GM21423 (cell line): ENCODE measurements at regions not wholly inside any gene's neighbourhood (a gene's known extent, or its start where the extent isn't known, plus 50 kb on each side); places are given as distances from the start of the nearest gene placed in this dataset.

ENCODE experiments used
- ATAC-seq: cut with Tn5 transposase; IDR thresholded peaks from one replicate; pipeline ENCODE4 v1.9.1; 2021; ENCODE audit warnings: mild to moderate bottlenecking, moderate library complexity; ENCODE audit not compliant: unreplicated experiment

DNA sequence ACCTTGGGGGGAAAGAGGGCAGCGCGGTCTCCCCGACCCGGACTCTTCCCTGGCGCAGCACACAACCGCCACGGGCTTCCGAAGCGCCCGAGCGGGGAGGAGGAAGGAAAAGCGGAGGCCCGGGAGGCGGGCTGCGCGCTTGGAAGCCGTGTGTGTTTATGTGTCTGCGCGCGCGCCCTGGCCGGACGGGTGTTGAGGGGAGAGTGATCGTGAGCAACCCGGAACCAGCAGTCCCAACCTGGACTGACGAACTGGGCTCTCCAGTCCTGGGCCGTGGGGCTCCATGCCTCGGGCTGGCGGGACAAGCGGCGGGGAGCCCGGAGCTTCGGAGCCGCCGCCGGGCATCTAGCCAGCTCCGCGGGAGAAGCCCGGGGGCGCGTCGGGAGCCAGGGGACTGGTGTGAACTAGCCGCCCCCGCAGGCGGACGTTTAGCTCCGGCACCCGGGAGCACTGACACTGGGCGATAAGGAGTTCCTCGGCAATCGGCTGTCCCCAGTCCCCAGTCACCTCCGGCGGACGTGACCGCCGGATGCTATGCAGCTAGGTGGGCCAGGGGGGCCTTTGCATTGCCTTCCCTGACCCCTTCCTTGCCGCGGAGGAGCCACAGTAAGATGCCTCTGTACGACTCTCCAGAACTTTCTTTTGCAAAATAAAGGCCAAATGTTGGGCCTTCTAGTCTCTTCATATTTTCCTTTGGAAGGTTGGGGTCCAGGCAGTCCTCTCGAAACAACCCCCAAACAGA lies 74.8 kb upstream of the BCOR start:
- ATAC-seq: no peak

GRCh38 chrX:40171513-40172400 lies 74.0 kb upstream of the BCOR start:
- no peak for ATAC-seq

- no peak for ATAC-seq
Measured at GRCh38 chrX:40170830-40171512, 73.2 kb upstream of the BCOR start.

GRCh38 chrX:40169193-40170101 lies 71.7 kb upstream of the BCOR start:
- peak; percentile 45 for ATAC-seq

- no peak for ATAC-seq
Measured at GRCh38 chrX:40168480-40169011, 70.8 kb upstream of the BCOR start.

GRCh38 chrX:40167850-40168479 lies 70.2 kb upstream of the BCOR start:
- no peak for ATAC-seq

DNA sequence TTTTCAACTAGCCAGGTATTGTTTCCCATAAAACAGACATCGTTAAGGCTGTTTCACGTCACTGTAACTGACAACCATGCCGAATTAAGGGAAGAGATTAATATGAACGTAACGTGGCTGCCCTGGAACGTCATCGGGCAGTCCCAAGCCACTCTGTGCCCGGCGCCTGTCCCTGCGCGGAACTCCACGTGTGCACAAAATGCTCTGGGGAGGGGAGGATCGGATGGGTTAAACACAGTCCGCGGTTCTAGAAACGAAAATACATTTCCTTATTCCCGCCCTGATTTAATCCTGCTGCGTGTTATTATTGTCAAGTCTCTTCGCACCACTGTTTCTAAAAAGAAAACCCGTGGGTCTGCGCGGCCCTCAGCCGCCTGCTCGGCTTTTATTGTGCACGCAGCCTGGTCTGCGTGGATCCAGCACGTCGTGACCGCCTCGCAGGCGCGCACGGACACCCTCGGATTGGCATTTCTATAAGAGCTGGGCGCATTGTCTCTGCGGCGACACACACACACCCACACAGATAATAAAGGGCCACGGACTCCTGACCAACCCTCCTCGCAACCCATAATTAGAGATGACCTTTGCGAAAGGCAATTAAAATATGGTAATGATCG lies 69.6 kb upstream of the BCOR start:
- ATAC-seq: no peak

DNA sequence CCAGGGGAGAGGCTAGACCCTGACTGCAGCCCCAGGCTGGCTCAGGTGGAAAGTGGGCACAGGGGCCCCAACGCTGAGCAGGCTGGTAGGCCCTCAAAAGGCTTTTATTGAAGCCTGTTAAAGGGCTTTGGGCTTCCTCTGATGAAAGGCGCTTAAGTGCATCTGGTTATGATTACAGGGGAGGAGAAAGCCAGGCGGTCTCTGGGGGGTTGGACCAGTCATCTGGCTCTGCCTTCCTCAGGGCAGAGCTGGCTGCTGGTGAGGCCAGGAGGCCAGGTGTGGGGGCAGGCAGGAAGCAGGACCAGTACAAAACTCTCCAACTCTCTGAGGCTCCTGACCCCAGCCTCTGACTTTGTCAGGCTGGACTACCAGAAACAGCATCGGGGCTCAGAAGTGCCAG lies 68.8 kb upstream of the BCOR start:
- ATAC-seq: no peak

- ATAC-seq: no peak
Measured at GRCh38 chrX:40165861-40166260, 68.1 kb upstream of the BCOR start.

- ATAC-seq: no peak
Measured at GRCh38 chrX:40165206-40165605, 67.4 kb upstream of the BCOR start.

DNA sequence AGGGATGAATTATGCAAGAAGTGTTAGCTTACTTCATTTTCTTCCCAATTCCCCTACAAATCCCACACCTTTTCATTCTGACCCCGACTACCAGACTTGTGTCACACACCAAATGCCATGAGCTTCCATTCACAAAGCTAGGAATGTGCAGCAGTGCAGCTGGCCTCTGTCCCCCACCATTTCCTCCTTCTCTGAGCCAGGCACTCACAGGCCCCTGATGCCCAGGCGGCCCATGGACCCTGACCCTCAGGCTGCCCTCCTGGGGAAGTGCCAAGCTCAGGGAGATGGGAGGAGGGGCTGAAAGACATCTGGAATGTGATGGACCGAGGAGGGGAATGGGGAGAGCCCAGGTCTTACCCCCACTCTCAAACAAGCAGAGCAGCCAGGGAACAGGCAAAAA lies 67.0 kb upstream of the BCOR start:
- ATAC-seq: no peak

DNA sequence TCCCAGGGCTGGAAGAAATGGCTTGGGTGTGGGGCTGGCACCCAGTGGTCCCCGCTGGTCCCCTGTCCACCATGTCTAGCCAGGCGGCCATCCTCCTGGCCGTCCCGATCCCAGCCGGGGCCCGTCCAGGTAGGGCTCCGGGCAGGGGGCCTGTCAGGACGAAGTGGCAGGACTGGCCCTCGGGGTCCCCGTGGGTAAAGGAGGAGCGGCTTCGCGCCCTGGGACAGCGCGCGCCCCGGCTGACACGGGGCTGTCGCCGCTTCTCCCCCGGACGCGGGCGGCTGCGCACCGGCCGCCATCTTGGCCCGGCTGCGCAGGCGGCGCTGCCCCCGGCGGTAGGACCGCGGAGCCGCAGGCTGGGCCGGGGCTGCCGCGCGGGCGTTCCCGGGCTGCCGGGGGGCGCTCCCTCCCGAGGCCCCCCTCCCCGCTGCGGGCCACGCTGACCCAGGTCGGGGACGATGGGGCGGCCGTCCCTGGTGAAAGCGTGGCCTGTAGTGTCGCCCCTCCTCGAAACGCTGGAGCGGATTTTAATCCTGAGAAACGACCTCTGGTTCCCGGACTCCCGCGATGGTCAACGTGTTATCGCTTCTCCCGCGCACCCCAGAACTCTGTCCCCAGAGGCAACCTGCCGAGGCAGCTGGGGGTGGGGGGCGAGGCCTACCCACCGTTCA lies 60.4 kb upstream of the BCOR start:
- no peak for ATAC-seq

DNA sequence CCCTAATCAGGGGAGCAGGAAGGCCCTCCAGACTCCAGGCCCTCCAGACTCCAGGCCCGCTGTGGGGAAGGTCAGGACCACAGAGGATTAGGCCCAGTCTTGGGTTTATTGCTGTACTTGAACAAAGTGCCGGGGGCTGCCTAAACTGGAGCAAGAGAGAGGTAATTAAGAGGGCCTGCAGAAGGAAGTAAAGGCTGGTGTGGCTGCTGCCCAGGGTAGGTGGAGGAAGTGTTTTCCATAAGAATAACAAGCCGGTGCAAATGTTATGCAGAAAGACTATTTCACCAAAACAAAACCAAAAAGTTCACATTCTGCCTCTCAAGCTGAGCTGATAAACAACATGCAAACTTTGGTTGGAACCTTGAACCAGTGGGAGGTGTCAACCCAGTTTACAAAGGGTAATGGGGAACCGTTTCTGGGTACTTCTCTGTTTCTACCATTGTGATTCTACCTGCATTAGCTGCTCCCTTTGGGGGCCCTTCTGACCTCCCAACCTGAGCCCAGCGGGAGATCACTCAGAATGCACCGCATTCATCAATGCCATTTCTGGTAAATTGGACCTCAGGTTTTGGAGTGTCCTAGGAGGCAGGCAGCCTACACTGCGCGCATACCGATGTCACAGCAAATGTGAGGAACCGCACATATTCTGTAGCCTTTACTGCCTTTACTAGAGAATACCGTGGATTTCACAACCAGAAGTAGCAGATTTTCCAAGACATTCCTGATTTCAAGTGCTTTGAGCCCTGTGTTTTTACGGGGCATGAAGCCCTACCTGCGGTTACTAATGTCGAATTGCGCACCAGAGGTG lies 59.7 kb upstream of the BCOR start:
- no peak for ATAC-seq

- no peak for ATAC-seq
Measured at GRCh38 chrX:40156470-40157227, 58.9 kb upstream of the BCOR start.

- no peak for ATAC-seq
Measured at GRCh38 chrX:40155589-40156469, 58.1 kb upstream of the BCOR start.

DNA sequence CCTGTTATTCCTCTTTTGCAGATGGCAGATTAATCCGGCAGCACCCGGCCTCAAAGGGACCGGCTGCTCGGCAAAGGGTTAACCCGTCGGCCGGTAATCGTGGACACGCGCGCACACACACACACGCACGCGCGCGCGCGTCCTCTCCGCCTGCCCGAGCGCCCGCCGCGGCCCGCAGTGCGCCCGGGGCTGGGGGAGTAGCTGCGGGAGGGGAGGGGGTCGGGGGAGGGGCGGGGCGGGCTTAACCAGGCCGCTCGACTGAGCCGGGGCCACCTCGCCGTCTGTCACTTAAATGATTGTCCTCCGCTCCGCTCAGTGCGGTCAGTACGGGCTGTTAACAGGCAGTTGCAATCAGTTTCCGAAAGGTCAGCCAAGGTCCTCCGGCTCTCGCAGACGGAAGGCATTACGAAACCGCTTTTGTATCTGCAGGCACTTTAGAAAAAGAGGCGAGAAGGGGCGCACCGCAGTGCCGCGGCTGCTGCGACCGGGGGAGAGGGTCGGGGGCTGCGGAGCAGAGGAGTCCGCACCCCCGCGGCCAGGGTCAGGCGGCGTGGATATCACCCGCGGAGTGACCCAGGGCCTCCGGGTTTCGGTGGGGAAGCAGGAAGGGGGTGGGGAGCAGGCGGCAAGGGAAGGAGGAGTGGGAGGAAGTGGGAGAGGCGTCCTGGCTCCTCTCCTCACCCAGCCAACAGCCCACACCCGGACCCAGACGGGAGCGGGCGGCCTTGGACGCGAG lies 57.3 kb upstream of the BCOR start:
- ATAC-seq: no peak
